ENCODE measurements at regions not wholly inside any gene's neighbourhood (a gene's known extent, or its start where the extent isn't known, plus 50 kb on each side); places are given as distances from the start of the nearest gene placed in this dataset.

GRCh38 chr12:77578466-77579220 is 252.1 kb upstream of the NAV3 start:
- TF ChIP-seq, protein P1, sequence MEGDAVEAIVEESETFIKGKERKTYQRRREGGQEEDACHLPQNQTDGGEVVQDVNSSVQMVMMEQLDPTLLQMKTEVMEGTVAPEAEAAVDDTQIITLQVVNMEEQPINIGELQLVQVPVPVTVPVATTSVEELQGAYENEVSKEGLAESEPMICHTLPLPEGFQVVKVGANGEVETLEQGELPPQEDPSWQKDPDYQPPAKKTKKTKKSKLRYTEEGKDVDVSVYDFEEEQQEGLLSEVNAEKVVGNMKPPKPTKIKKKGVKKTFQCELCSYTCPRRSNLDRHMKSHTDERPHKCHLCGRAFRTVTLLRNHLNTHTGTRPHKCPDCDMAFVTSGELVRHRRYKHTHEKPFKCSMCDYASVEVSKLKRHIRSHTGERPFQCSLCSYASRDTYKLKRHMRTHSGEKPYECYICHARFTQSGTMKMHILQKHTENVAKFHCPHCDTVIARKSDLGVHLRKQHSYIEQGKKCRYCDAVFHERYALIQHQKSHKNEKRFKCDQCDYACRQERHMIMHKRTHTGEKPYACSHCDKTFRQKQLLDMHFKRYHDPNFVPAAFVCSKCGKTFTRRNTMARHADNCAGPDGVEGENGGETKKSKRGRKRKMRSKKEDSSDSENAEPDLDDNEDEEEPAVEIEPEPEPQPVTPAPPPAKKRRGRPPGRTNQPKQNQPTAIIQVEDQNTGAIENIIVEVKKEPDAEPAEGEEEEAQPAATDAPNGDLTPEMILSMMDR (IDR thresholded peaks at IDR 0.05), result no peak
- TF ChIP-seq CEBPB (IDR thresholded peaks at IDR 0.05) (no peak), HDAC2 (IDR thresholded peaks at IDR 0.05) (no peak), RAD21 (conservative IDR thresholded peaks at IDR 0.05 in 1 of 2, IDR thresholded peaks at IDR 0.05 in 1 of 2) (no peak), TP53 (CRISPR knock-in tag; IDR thresholded peaks at IDR 0.05) (no peak), ZFP36 (IDR thresholded peaks at IDR 0.05; ENCODE audit: borderline replicate concordance, partially characterized antibody) (no peak), NR3C1 (IDR thresholded peaks at IDR 0.05) (no peak), SREBF2 (IDR thresholded peaks at IDR 0.05) (no peak), MAFK (IDR thresholded peaks at IDR 0.05; ENCODE audit: partially characterized antibody) (no peak), CHD4 (IDR thresholded peaks at IDR 0.05; ENCODE audit: borderline replicate concordance) (no peak)
- TF ChIP-seq, protein P2, sequence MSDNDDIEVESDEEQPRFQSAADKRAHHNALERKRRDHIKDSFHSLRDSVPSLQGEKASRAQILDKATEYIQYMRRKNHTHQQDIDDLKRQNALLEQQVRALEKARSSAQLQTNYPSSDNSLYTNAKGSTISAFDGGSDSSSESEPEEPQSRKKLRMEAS (IDR thresholded peaks at IDR 0.05), result no peak
- TF ChIP-seq, protein P3, sequence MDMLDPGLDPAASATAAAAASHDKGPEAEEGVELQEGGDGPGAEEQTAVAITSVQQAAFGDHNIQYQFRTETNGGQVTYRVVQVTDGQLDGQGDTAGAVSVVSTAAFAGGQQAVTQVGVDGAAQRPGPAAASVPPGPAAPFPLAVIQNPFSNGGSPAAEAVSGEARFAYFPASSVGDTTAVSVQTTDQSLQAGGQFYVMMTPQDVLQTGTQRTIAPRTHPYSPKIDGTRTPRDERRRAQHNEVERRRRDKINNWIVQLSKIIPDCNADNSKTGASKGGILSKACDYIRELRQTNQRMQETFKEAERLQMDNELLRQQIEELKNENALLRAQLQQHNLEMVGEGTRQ (IDR thresholded peaks at IDR 0.05), result no peak

Data from A549 (cell line).